ENCODE measurements at regions not wholly inside any gene's neighbourhood (a gene's known extent, or its start where the extent isn't known, plus 50 kb on each side); places are given as distances from the start of the nearest gene placed in this dataset.

DNA sequence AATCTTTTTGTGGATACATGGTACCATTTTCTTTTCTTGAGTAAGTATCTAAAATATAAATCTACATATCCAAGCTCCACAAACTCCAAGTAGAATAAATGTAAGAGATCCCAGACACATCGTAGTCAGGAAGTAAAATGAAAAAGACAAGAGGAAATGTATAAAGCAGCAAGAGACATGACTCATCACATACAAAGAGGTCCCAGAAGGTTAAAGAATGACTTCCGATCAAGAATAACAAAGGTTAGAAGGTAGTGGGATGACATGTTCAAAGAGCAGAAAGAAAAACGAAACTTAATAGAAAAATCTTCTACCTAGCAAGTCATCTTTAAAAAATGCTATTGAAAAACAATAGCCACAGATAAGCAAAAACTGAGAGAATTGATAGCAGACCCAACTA is 705.8 kb downstream of the NR2F2 start:
- no peak for TF ChIP-seq FOXM1 (IDR thresholded peaks at IDR 0.05; ENCODE audit: borderline replicate concordance, low read depth)
- TF ChIP-seq, protein P1, sequence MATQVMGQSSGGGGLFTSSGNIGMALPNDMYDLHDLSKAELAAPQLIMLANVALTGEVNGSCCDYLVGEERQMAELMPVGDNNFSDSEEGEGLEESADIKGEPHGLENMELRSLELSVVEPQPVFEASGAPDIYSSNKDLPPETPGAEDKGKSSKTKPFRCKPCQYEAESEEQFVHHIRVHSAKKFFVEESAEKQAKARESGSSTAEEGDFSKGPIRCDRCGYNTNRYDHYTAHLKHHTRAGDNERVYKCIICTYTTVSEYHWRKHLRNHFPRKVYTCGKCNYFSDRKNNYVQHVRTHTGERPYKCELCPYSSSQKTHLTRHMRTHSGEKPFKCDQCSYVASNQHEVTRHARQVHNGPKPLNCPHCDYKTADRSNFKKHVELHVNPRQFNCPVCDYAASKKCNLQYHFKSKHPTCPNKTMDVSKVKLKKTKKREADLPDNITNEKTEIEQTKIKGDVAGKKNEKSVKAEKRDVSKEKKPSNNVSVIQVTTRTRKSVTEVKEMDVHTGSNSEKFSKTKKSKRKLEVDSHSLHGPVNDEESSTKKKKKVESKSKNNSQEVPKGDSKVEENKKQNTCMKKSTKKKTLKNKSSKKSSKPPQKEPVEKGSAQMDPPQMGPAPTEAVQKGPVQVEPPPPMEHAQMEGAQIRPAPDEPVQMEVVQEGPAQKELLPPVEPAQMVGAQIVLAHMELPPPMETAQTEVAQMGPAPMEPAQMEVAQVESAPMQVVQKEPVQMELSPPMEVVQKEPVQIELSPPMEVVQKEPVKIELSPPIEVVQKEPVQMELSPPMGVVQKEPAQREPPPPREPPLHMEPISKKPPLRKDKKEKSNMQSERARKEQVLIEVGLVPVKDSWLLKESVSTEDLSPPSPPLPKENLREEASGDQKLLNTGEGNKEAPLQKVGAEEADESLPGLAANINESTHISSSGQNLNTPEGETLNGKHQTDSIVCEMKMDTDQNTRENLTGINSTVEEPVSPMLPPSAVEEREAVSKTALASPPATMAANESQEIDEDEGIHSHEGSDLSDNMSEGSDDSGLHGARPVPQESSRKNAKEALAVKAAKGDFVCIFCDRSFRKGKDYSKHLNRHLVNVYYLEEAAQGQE (IDR thresholded peaks at IDR 0.05; ENCODE audit: low read depth): no peak
- TF ChIP-seq YY1 (IDR thresholded peaks at IDR 0.05; ENCODE audit: low read depth): no peak
- TF ChIP-seq, protein P2, sequence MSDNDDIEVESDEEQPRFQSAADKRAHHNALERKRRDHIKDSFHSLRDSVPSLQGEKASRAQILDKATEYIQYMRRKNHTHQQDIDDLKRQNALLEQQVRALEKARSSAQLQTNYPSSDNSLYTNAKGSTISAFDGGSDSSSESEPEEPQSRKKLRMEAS (IDR thresholded peaks at IDR 0.05): no peak
- TF ChIP-seq CREB1 (IDR thresholded peaks at IDR 0.05; ENCODE audit: low read depth): no peak
- no peak for TF ChIP-seq EP300 (IDR thresholded peaks at IDR 0.05; ENCODE audit: borderline replicate concordance)
